ENCODE measurements at regions not wholly inside any gene's neighbourhood (a gene's known extent, or its start where the extent isn't known, plus 50 kb on each side); places are given as distances from the start of the nearest gene placed in this dataset.

DNA sequence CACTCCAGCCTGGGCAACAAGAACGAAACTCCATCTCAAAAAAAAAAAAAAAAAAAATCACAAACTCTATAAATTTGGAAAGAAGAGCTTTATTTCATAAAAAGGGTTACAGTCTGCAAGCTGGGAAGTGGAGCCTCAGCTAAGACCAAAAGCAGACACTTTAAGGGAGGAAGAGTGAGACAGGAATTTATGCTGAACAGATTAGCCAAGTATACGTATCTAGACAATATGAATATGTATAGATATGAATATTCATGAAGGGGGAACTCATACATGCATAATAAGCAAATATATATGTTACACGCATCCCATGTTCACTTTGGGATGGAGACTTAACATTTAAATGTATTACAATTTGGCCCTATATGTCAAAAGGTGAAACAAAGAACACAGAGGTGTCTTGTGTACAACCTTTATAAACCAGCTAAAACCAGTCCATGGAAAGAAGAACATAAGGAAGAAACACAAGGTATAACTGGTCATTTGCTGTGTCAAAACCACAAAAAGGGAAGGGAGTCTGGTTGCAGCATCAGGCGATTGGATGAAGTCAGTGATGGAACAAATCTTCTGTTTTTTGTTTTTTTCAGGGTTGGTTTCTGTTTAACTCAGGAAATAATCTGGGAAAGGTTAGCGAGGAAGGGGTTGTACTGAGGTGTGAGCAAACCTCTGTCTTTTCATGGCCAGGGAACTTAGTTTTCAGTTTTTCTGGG is 130.0 kb upstream of the MAOA start:
- DNase-seq = no peak

- no peak for DNase-seq
These were observed 129.2 kb upstream of the MAOA start for GRCh38 chrX:43526878-43527277.

GRCh38 chrX:43527801-43528200 is 128.3 kb upstream of the MAOA start:
- DNase-seq = no peak

DNA sequence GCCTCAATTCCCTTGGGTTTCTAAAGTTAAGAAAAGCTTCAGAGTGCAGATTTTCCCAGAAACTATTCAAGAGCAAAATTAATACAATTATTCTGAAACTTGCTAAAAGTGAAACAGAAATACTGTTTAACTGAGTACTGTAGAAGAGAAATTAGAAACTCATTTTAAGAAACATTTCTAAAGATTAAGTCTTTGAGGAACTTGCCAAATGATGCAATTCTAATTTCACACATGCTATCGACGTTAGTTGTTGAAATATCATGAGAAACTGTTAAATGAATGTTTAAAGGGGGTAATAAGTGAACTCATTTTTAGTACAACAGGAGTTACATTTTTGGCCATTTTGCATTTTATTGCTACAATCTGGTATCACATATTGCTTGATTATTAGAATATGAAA is 125.3 kb upstream of the MAOA start:
- DNase-seq = no peak

DNA sequence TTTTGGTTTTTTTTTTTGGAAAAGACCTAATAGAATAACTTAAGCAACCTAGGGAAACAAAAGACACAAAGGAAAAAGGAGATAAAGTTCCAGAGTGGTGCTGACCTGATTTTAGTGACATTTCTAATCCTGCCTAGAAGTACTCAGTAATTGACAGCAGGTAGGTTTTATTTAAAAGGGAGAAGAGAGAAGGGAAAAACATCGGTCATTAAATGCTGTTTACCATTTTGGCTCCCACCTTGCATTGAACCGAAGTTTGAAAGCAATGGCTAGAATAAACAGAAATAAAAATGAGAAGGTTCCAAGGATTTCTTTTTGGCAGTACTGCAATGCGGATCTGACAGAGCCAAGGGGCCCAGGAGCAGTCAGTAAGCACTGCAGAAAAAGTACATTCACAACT is 115.8 kb upstream of the MAOA start:
- DNase-seq = no peak

GRCh38 chrX:43551590-43551989 is 104.5 kb upstream of the MAOA start:
- no peak for DNase-seq

DNA sequence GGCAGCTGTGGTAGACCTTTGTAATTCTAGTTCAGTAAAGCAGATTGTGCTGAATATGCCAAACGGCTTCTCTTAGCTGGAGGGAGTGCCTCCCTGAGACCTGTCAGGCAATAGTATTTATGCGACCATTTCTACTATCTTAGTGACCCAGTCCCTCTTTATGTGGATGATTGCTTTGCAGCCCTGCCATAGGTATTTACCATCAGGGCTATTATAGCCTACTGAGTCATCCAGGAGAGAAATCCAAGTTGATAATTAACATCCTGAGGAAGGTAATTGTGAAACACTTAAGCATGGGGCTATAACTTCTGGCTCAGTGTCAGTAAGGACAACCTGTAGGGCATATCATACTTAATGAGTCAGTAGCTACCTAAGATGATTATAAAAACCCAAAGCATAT is 103.9 kb upstream of the MAOA start:
- DNase-seq = no peak

DNA sequence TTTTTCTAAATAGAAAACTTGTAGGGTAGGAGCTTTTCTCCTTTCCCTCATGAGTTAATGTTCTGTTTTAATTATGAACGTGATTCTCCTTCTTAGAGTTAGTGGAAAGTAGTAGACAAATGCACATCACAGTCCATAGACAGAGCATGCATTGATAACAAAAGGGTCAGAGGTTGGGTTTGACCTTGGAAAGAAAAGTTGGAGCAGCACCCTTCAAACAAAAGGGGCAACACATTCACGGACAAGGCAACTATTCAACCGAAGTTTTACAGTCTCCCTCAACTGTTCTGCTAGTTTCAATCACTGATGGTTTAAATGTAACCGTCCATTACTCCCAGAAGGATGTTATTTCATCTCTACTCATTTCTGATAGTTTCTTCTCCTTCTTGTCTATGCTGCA is 103.4 kb upstream of the MAOA start:
- DNase-seq = no peak

GRCh38 chrX:43553257-43553656 is 102.8 kb upstream of the MAOA start:
- no peak for DNase-seq

DNA sequence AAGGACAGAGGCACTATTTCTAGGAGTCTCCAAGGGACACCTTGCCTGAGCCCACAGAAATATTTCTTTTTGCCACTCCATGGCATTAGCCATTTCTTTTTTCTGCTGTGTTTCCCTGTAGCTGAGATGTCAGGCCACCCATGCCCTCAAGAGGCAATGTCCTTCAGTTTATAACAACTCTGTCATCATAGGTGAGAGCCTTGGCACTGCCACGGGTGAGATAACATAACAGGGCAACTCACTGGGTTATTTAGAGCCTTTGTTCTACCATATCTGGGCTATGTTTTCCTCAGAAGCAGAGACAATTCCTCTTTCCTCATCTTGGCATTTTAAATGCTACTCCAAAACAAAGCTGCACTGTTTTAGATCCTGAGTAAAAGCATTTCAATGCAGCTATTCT is 99.9 kb upstream of the MAOA start:
- DNase-seq = no peak

DNA sequence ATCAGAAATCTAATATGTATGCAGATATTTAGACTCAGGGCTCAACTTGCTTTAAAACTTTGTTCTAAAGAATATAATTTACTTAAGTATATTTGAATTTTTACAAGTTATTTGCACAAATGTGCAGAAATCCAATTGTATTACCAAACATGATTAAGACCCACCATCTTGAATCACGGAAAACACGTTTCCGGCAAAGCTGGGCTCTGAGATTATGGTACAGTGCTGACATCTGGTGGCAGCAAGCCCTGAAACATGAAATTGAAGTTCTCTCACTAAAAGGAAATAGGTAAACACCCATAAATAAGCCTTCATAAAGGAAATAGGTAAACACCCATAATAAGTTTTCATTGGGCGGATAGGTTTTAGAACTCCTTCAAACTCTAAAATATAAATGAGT is 98.3 kb upstream of the MAOA start:
- no peak for DNase-seq

DNA sequence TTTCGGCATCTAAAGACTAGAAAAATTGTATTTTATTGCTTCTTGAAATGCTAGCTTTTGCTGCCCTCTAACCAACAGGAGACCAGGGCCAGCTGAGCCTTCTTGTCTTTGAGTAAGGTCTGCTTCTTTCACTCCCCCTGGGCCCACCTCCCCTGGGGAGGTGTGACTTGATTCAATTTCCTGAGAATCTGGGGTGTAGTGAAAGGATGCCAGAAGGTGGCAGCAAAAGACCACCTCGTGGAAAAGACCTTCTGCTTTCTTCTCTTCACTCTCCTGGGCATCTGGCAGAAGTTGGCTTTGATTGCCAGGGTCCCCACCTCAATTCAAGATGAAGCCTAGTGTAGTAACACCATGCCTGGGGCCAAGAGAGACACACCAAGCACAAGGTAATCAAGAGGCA is 96.5 kb upstream of the MAOA start:
- DNase-seq = no peak

- DNase-seq = no peak
These were observed 95.7 kb upstream of the MAOA start for GRCh38 chrX:43560247-43560946.

DNA sequence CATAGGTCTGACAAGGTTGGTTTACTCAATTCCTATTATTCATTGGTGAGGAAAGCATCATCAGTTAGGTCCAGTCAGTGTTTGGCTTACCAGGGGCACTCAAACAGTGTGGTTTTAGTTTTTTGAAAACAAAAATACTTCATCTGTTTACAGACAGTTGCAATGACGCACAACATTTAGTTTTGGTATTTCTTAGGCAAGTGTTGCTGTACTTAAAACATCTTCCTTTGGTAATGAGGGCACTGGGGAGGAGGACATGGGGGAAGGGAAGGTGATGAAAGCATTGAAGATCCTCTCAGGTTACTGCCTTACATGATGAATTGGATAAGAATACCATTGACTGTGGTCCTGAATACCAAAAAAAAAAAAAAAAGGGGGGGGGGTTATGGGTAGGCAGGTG is 93.7 kb upstream of the MAOA start:
- DNase-seq = no peak

DNA sequence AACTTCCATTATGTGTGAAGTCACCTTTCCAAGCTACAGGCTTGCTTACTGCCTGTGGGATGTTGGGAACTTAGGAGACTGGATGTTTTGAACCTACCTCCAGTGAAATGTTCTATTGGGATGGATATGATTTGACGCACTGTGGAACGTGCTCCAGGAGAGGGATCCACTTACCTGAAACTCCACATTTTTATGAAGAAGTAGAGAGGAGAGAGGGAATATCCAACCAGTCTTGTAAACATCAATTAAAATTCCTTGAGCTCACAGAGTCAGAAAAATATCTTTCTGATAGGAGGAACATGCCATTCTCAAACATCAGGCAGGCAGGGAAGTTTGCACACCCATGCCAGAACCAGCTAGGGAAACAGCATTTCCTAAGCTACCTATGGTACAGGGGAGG is 91.1 kb upstream of the MAOA start:
- DNase-seq = no peak

DNA sequence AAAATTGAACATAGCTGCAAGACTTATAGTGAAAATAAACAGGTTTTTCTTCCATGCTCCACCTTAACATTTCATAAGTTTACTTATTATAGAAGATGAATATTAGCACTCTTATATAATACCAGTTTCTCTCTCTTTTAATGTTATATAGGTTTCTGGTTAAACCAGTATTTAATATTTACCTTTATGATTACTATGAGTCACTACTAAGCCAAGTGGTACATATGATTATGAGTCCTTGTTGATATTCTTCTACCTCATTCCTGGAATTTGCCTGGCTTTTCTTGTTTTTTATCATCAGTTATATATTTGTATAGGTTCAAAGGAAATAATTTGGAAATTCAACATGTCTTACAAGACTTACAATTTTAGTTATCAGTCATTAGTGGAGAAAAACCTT is 89.9 kb upstream of the MAOA start:
- DNase-seq = no peak

GRCh38 chrX:43573441-43574015 is 82.6 kb upstream of the MAOA start:
- no peak for DNase-seq

- no peak for DNase-seq
These were observed 75.5 kb upstream of the MAOA start for GRCh38 chrX:43580621-43581020.

DNA sequence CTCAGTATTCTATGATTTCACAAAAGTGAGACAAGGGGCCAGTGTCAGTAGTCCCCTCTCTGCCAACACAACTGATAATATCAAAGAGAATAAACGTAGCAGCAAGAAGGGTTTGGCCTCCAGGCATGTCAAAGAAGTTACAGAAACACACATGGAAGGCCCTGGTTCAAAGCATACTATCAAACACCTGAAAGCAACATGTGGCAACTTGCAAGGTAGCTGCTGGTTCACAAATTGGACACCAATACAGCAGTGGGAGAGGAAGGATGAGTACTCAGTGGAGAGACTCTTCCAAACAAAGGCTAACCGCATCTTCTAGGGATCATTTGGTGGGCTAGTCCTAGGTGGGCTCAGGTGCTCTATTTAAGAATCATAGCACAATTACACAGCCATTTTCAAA is 74.9 kb upstream of the MAOA start:
- no peak for DNase-seq

GRCh38 chrX:43581888-43582539 is 74.1 kb upstream of the MAOA start:
- no peak for DNase-seq

- no peak for DNase-seq
These were observed 73.6 kb upstream of the MAOA start for GRCh38 chrX:43582540-43582913.

DNA sequence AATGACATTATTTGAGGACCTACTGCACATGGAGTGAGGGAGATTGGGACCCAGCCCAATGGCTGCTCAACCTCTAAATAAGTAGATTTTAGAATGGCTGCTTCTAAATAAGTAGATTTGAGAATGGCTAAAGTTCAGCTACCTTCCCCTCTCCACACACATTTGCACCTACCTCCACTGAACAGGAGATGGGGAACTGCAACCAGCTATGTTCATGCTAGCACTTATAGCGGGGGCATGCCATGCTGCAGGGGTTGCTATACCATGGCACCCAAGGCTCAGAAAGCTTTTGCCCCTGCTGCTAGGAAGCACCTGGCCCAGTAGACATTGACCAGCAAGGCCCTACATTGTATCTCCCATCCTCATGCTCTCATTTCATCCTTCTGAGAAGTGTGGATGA is 70.2 kb upstream of the MAOA start:
- no peak for DNase-seq

DNA sequence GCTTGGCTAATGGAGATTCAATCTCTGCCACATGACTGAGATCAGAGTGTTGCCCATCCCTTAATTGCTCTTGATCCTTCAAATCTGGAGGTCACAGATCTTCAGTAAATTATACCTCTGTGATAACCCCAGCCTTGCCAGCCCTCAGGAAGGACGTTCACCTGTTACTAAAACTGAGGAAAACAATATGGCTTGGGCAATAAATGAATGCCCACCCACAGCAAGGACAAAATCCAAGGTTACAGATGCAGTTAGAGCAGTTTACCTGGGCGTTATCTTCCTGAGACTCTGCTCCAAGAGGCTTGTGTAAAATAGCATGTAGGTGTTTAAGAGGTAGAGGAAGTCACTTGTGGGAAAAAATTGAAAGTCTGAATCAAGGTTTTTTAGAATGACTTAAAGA is 69.3 kb upstream of the MAOA start:
- no peak for DNase-seq

DNA sequence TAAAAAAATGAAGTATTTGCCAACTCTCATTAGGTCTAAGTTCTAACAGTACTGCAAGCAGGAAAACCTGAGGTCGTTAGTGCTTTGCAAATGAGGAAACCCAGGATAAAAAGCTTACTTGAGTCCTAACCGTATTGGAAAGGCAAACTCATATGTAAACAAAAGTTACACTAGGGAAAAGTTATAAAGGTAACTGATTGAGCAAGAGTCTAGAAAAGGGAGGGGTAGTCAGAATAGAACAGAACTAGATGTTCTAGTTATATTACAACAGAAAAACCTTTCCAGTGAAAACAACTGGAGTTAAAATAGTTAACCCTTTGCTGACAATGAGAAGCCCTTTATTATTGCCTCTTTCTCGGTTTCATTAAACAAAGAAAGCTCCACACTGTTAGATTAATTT is 66.4 kb upstream of the MAOA start:
- DNase-seq = no peak
